CD4-positive, alpha-beta T cell treated with Interleukin-15 for 1 hour (primary cell): ENCODE measurements at regions not wholly inside any gene's neighbourhood (a gene's known extent, or its start where the extent isn't known, plus 50 kb on each side); places are given as distances from the start of the nearest gene placed in this dataset.
"Not testable (repeated sequence)": the region's sequence is repeated elsewhere in the genome, so short reads cannot be mapped to it uniquely, and the experiment has no call there.

Experiments
- DNase-seq: peaks from one replicate; pipeline ENCODE4 v3.0.0-alpha.2; 2020

- not testable (repeated sequence) for DNase-seq
Observed at GRCh38 chr22:19603346-19603745, 79.1 kb upstream of the CLDN5 start.

GRCh38 chr22:19603767-19604166 lies 79.6 kb upstream of the CLDN5 start:
- DNase-seq: no peak

- DNase-seq: no peak
Observed at GRCh38 chr22:19604711-19605268, 80.6 kb upstream of the CLDN5 start.

GRCh38 chr22:19605508-19606331 lies 81.5 kb upstream of the CLDN5 start:
- DNase-seq: no peak

- DNase-seq: no peak
Observed at GRCh38 chr22:19606332-19607191, 82.4 kb upstream of the CLDN5 start.

- peak; percentile 49 for DNase-seq
Observed at GRCh38 chr22:19607192-19608002, 83.2 kb upstream of the CLDN5 start.

- no peak for DNase-seq
Observed at GRCh38 chr22:19608003-19608690, 83.9 kb upstream of the CLDN5 start.

GRCh38 chr22:19609753-19610152 lies 85.5 kb upstream of the CLDN5 start:
- not testable (repeated sequence) for DNase-seq

- no peak for DNase-seq
Observed at GRCh38 chr22:19610518-19611253, 86.5 kb upstream of the CLDN5 start.

- no peak for DNase-seq
Observed at GRCh38 chr22:19611590-19611989, 87.4 kb upstream of the CLDN5 start.

GRCh38 chr22:19612866-19613572 lies 88.8 kb upstream of the CLDN5 start:
- no peak for DNase-seq

GRCh38 chr22:19614536-19614863 lies 90.3 kb upstream of the CLDN5 start:
- no peak for DNase-seq

GRCh38 chr22:19615001-19615461 lies 90.8 kb upstream of the CLDN5 start:
- no peak for DNase-seq

GRCh38 chr22:19615867-19616581 lies 91.8 kb upstream of the CLDN5 start:
- no peak for DNase-seq

- no peak for DNase-seq
Observed at GRCh38 chr22:19619144-19620009, 94.9 kb upstream of the SEPTIN5 start.

- DNase-seq: no peak
Observed at GRCh38 chr22:19620742-19621371, 93.4 kb upstream of the SEPTIN5 start.

- DNase-seq: no peak
Observed at GRCh38 chr22:19621373-19622060, 92.8 kb upstream of the SEPTIN5 start.

- peak; percentile 49 for DNase-seq
Observed at GRCh38 chr22:19622061-19622441, 92.3 kb upstream of the SEPTIN5 start.
